IMR-90 (cell line): ENCODE measurements at regions not wholly inside any gene's neighbourhood (a gene's known extent, or its start where the extent isn't known, plus 50 kb on each side); places are given as distances from the start of the nearest gene placed in this dataset.

Source experiments
- ATAC-seq: fragments of 200-7000 bp; cut with Tn5 transposase; 2 replicates; pipeline ENCODE4 v1.9.1; 2020; ENCODE audit warnings: low read depth, mild to moderate bottlenecking, moderate library complexity
- BruUV-seq: library from RNA; stranded (reverse); fragments of 400-500 nt; replicated peaks from 2 replicates; lab custom pipeline; 2021; lab: Mats Ljungman, UMichigan
- CTCF ChIA-PET: fragments of 300-600 bp; formaldehyde crosslinking; extraction: SDS; loops from one replicate; lab custom pipeline; 2021; ENCODE audit warnings: antibody characterized with exemption; lab: Yijun Ruan, JAX
- POLR2A ChIA-PET: fragments of 300-600 bp; sonication (Branson Sonifier 250); formaldehyde crosslinking; loops from one replicate; lab custom pipeline; 2022; ENCODE audit warnings: antibody characterized with exemption; ENCODE audit not compliant: unreplicated experiment; lab: Charles Lee
- DNase-seq: peaks from one replicate; pipeline ENCODE4 v3.0.0; 2013
- H2AFZ ChIP-seq: replicated peaks from 2 replicates; pipeline ENCODE3; 2013; ENCODE audit warnings: low read length, mild to moderate bottlenecking; ENCODE audit not compliant: poor library complexity
- H2AK5ac ChIP-seq: 2 replicates; pipeline ENCODE4 v1.6.1; 2013; ENCODE audit warnings: low read depth, low read length, inconsistent platforms
- H2AK9ac ChIP-seq: replicated peaks from 2 replicates; pipeline ENCODE3; 2013; ENCODE audit warnings: mild to moderate bottlenecking, low read depth, low read length, moderate library complexity; ENCODE audit not compliant: poor library complexity
- H2BK120ac ChIP-seq: 2 replicates; pipeline ENCODE4 v1.6.1; 2013; ENCODE audit warnings: low read depth, low read length, inconsistent platforms
- H2BK15ac ChIP-seq: 3 replicates; pipeline ENCODE4 v1.6.1; 2013; ENCODE audit warnings: low read depth, low read length, inconsistent platforms
- H2BK20ac ChIP-seq: 2 replicates; pipeline ENCODE4 v1.6.1; 2013; ENCODE audit warnings: low read depth, mild to moderate bottlenecking, inconsistent platforms, low read length, moderate library complexity
- H2BK5ac ChIP-seq: 2 replicates; pipeline ENCODE4 v1.6.1; 2013; ENCODE audit warnings: mild to moderate bottlenecking, low read depth, low read length, inconsistent platforms; ENCODE audit not compliant: poor library complexity, severe bottlenecking
- H3K14ac ChIP-seq: replicated peaks from 2 replicates; pipeline ENCODE4 v1.6.1; 2013; ENCODE audit warnings: low read depth, low read length, inconsistent platforms
- H3K18ac ChIP-seq: 2 replicates; pipeline ENCODE4 v1.6.1; 2013; ENCODE audit warnings: low read depth, low read length, control low read depth
- H3K23ac ChIP-seq: 2 replicates; pipeline ENCODE4 v1.6.1; 2013; ENCODE audit warnings: low read depth, low read length, inconsistent platforms
- H3K27ac ChIP-seq: 2 replicates; pipeline ENCODE4 v1.5.1; 2013; ENCODE audit warnings: mild to moderate bottlenecking, control low read depth, low read length; ENCODE audit not compliant: insufficient read depth
- H3K27me3 ChIP-seq: 2 replicates; pipeline ENCODE4 v1.6.1; 2013; ENCODE audit warnings: low read length; ENCODE audit not compliant: control insufficient read depth, insufficient read depth
- H3K36me3 ChIP-seq: 2 replicates; pipeline ENCODE4 v1.6.1; 2013; ENCODE audit warnings: low read length, mixed read lengths; ENCODE audit not compliant: control insufficient read depth, insufficient read depth
- H3K4ac ChIP-seq: 2 replicates; pipeline ENCODE4 v1.6.1; 2013; ENCODE audit warnings: low read depth, low read length, inconsistent platforms
- H3K4me1 ChIP-seq: 2 replicates; pipeline ENCODE4 v1.6.1; 2013; ENCODE audit warnings: low read length, mixed read lengths; ENCODE audit not compliant: control insufficient read depth, insufficient read depth
- H3K4me2 ChIP-seq: 2 replicates; pipeline ENCODE4 v1.6.1; 2013; ENCODE audit warnings: low read depth, mild to moderate bottlenecking, control low read depth, low read length, moderate library complexity
- H3K4me3 ChIP-seq: 2 replicates; pipeline ENCODE4 v1.5.1; 2013; ENCODE audit warnings: low read depth, mild to moderate bottlenecking, control low read depth, low read length, moderate library complexity; ENCODE audit not compliant: insufficient read depth
- H3K56ac ChIP-seq: 2 replicates; pipeline ENCODE4 v1.6.1; 2013; ENCODE audit warnings: low read length, inconsistent platforms; ENCODE audit not compliant: insufficient read depth; ENCODE audit errors: extremely low read depth
- H3K79me1 ChIP-seq, 2 experiments: 2 replicates each; pipeline ENCODE4 v1.6.1; 2013; ENCODE audit warnings: low read length in 2 of 2, inconsistent platforms in 1 of 2, low read depth in 1 of 2
- H3K9ac ChIP-seq: 2 replicates; pipeline ENCODE4 v1.6.1; 2013; ENCODE audit warnings: low read depth, low read length, control low read depth
- H3K9me1 ChIP-seq: 2 replicates; pipeline ENCODE4 v1.6.1; 2013; ENCODE audit warnings: low read length, inconsistent platforms; ENCODE audit not compliant: insufficient read depth
- H3K9me3 ChIP-seq: 2 replicates; pipeline ENCODE4 v1.6.1; 2013; ENCODE audit warnings: low read length; ENCODE audit not compliant: control insufficient read depth, insufficient read depth
- H4K20me1 ChIP-seq: 2 replicates; pipeline ENCODE4 v1.6.1; 2013; ENCODE audit warnings: low read length, inconsistent platforms; ENCODE audit not compliant: insufficient read depth
- H4K5ac ChIP-seq: 2 replicates; pipeline ENCODE4 v1.6.1; 2013; ENCODE audit warnings: mild to moderate bottlenecking, low read depth, low read length, control low read depth
- H4K8ac ChIP-seq, 2 experiments: 2 replicates each; pipeline ENCODE4 v1.6.1; 2013; ENCODE audit warnings: low read depth in 2 of 2, low read length in 2 of 2, control low read depth in 1 of 2, inconsistent platforms in 1 of 2
- H4K91ac ChIP-seq: 2 replicates; pipeline ENCODE4 v1.6.1; 2013; ENCODE audit warnings: low read depth, low read length, inconsistent platforms; ENCODE audit not compliant: insufficient read depth
- RAD21 ChIP-seq: IDR thresholded peaks from 2 replicates; pipeline ENCODE4 v1.6.1; 2012; ENCODE audit warnings: low read length, improper control_type of control experiment
- WGBS, 2 experiments: methylation state at CpG; one replicate each; pipeline versions ENCODE4 v1.1.5 to v1.1.7; 2013; ENCODE audit warnings: missing lambda C conversion rate in 2 of 2; ENCODE audit not compliant: insufficient read length in 1 of 2; ENCODE audit errors: extremely low coverage in 2 of 2; 5-methylcytosine and 5-hydroxymethylcytosine counted together
- dilution Hi-C: fragments of 300-500 bp; cut with HindIII; formaldehyde crosslinking; loops from one replicate; pipeline ENCODE4 v1.14.3; 2018; ENCODE audit warnings: low sequenced_read_pairs; ENCODE audit not compliant: unreplicated experiment
- in situ Hi-C: fragments of 300-500 bp; cut with MboI; formaldehyde crosslinking; loops from 3 replicates; pipeline ENCODE4 v1.14.3; 2019; ENCODE audit warnings: low sequenced_read_pairs, inconsistent platforms, mixed read lengths
- intact Hi-C: fragments of 100-400 bp; cut with micrococcal nuclease; formaldehyde crosslinking; loops from 2 replicates; pipeline ENCODE4 v1.10.0; 2022

GRCh38 chr6:26163427-26164119, 76.3 kb downstream of the HFE start:
- Histone ChIP-seq H3K14ac (no peak overlapping the region), H2AK9ac (no peak overlapping the region), H3K9me3 (no peaks in the 10 kb centered on the region), H3K27me3 (no peaks in the 10 kb centered on the region), H2BK15ac (no peak overlapping the region), H4K8ac (no peak overlapping the region), H3K9ac (no peak overlapping the region), H3K27ac (no peak overlapping the region), H3K23ac (no peak overlapping the region), H2BK5ac (no peak overlapping the region), H3K9me1 (no peaks in the 10 kb centered on the region; the same call in 1 of the 2 replicates), H4K20me1 (0 out of 2 replicates have a peak, but pooled peaks cover under 1% of the 10 kb centered on the region), H3K79me1 (peaks cover 6 to 11% of the 10 kb centered on the region in 2 experiments; a peak in 3 of 4 replicates), H3K56ac (no peak overlapping the region), H3K4me1 (no peaks in the 10 kb centered on the region), H3K4me2 (no peak overlapping the region), H4K5ac (no peak overlapping the region), H3K18ac (no peak overlapping the region), H2AFZ (peak overlapping the region; percentile 48), H2BK20ac (no peak overlapping the region), H3K4ac (no peak overlapping the region), H3K36me3 (peaks cover 4% of the 10 kb centered on the region; the same call in 1 of the 2 replicates), H2AK5ac (no peak overlapping the region), H3K4me3 (no peak overlapping the region), H4K91ac (no peak overlapping the region), H2BK120ac (no peak overlapping the region)
- BruUV-seq = no TSS peak
- no peak for ATAC-seq
- 83% methylated on average over 6 of the region's 11 CpGs; no CpG with 5 or more reads in 1 of the 2 experiments for WGBS, 2 experiments
- intact Hi-C loops (no loop called here), in situ Hi-C loops (no loop called here), dilution Hi-C loops (no loop called here)
- POLR2A ChIA-PET = no interaction called here
- CTCF ChIA-PET = no interaction called here
- no peak for DNase-seq
- TF ChIP-seq RAD21 = no peak
